CD4-positive, alpha-beta T cell treated with Interleukin-21 for 1 hour (primary cell): ENCODE measurements at regions not wholly inside any gene's neighbourhood (a gene's known extent, or its start where the extent isn't known, plus 50 kb on each side); places are given as distances from the start of the nearest gene placed in this dataset.

Experiments
- DNase-seq: peaks from one replicate; pipeline ENCODE4 v3.0.0-alpha.2; 2020

GRCh38 chr5:56286015-56286884 lies 53.1 kb upstream of the ANKRD55 start:
- DNase-seq: no peak

GRCh38 chr5:56282951-56283350 lies 49.8 kb upstream of the ANKRD55 start:
- no peak for DNase-seq
